GM21786 (cell line): ENCODE measurements at regions not wholly inside any gene's neighbourhood (a gene's known extent, or its start where the extent isn't known, plus 50 kb on each side); places are given as distances from the start of the nearest gene placed in this dataset.
"Not testable (repeated sequence)": the region's sequence is repeated elsewhere in the genome, so short reads cannot be mapped to it uniquely, and the experiment has no call there.

Experiments used
- ATAC-seq: cut with Tn5 transposase; IDR thresholded peaks from one replicate; pipeline ENCODE4 v1.9.1; 2021; ENCODE audit not compliant: unreplicated experiment

GRCh38 chr12:94817695-94818075 lies 167.3 kb upstream of the TMCC3 start:
- peak; percentile 41 for ATAC-seq

DNA sequence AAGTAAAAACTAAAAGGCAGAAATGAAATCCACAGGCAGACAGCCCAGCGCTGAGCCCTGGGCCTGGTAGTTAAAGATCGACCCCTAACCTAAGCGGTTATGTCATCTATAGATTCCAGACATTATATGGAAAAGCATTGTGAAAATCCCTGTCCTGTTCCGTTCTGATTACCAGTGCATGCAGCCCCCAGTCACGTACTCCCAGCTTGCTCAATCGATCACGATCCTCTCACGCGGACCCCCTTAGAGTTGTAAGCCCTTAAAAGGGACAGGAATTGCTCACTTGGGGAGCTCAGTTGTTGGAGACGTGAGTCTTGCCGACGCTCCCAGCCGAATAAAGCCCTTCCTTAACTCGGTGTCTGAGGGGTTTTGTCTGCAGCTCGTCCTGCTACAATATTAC lies 166.8 kb upstream of the TMCC3 start:
- not testable (repeated sequence) for ATAC-seq

GRCh38 chr12:94816746-94817145 lies 166.4 kb upstream of the TMCC3 start:
- ATAC-seq = not testable (repeated sequence)

- no peak for ATAC-seq
Measured at GRCh38 chr12:94815958-94816357, 165.6 kb upstream of the TMCC3 start.

DNA sequence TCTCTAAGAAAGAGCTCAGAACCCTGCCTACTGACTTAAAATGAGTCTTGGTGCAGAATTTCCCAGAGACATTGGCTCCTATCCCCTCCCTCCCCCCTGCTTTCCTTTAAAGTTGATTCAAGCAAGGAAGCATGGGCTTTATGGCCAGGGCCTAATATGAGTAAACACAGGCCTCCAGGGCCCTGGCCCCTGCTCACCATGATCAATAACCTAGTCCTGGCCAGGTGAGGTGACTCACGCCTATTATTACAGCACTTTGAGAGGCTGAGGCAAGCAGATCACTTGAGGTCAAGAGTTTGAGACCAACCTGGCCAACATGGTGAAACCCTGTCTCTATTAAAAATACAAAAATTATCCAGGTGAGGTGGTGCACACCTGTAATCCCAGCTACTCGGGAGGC lies 165.1 kb upstream of the TMCC3 start:
- ATAC-seq = no peak

DNA sequence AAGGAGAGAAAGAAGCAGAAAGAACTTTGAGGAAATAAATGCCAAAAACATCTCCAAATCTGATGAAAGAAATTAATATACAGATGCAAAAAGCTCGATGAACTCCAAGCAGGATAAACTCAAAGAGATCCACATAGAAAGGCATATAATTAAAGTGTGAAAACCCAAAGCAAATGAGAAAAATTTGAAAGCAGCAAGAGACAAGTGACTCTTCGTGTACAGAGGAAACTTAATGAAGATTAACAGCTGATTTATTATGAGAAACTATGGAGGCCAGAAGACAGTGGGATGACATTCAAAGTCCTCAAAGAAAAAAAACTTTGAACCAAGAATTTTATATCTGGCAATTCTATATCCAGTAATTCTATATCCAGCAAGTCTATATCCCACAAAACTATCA lies 163.0 kb upstream of the TMCC3 start:
- no peak for ATAC-seq

DNA sequence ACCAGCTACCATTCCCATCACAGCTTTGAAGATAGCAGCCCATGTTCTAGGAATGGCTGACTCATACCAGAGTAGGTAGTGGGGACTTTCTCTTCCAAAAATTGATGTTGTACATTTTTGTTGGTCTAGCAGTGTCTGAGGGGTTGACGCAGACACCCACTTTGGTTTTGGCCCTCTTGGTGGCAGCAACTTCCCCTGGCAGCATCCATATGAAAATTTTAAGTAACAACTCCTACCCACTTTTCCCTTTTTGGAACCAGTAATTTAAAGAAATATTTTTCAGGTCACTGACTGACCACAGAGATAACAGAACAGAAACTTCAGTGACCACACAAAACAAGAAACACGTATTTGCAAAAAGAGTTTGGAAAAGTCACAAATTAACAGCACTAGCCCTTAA lies 162.0 kb upstream of the TMCC3 start:
- peak; percentile 47 for ATAC-seq

- no peak for ATAC-seq
Measured at GRCh38 chr12:94811611-94812010, 161.3 kb upstream of the TMCC3 start.

DNA sequence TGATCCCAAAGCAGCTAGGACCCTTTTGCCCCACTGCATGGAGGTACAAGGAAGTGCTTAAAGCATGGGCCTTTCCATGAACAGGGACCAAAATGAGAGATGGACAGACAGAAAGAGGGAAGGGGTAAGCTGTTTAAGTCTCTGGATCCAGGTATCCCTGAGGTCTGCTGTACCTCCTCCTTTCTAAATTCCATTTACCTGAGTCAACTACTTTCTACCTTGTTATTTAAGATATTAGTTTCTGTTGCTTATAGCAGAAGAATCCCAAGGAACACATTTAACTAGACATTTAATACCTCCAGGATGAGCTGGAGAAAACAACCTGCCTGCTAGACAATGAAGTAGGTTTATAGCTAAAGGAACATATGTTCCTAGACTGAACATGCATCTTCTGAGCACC lies 157.6 kb upstream of the TMCC3 start:
- no peak for ATAC-seq

- ATAC-seq = no peak
Measured at GRCh38 chr12:94806617-94807016, 156.3 kb upstream of the TMCC3 start.

- ATAC-seq = no peak
Measured at GRCh38 chr12:94805749-94806529, 155.6 kb upstream of the TMCC3 start.

DNA sequence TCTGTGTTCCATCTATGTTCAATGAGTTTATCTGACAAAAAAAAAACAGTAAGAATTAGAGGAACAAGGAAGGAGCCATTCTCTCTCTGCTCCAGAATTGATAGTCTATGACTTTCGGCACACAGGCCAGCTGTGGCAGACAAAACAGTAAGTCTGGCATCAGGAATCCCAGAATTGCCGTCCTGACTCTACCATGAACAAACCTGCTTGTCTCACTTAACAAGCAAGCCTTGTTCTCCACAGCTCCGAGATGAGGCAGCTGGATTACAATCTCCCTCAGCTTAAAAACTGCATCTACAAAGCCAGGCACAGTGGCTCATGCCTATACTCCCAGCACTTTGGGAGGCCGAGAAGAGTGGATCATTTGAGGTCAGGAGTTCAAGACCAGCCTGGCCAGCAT lies 153.6 kb upstream of the TMCC3 start:
- no peak for ATAC-seq

- ATAC-seq = no peak
Measured at GRCh38 chr12:94802796-94803195, 152.4 kb upstream of the TMCC3 start.

DNA sequence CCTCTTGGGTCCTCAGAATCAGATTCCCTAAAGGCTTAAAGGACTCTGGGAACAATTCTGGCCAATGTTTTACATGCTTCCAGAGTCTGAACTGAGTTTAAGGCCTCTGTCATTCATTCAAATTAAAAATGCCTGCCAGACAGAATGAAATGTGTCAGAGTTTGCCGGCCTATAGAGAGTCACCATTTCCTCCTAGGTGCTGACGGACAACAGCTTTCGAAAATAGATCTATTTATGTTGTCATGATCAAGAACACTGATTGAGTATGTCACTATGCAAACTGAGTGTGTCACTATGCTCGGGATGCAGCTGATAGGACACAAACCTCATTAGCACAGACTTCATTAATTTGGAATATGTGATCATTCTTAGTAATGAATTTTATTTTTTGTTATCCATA lies 151.4 kb upstream of the TMCC3 start:
- no peak for ATAC-seq

DNA sequence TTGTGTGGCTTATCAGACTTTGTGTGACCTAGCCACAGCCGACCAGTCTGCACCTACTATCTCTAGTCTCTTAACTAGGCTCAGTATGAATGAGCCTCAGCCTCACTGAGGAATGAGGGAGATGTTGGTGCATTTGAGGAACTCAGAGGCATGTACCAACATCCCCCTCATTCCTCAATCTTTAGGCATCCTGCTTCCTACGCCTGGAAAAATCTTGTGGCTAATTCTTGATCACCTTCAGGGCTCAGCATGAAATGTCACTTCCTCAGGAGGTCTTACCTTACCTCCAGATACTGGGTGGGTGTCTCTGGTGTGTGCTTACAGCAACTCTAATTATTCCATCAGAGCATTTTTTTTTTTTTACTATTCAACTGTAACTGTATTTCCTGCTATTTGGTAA lies 148.8 kb upstream of the TMCC3 start:
- ATAC-seq = no peak

DNA sequence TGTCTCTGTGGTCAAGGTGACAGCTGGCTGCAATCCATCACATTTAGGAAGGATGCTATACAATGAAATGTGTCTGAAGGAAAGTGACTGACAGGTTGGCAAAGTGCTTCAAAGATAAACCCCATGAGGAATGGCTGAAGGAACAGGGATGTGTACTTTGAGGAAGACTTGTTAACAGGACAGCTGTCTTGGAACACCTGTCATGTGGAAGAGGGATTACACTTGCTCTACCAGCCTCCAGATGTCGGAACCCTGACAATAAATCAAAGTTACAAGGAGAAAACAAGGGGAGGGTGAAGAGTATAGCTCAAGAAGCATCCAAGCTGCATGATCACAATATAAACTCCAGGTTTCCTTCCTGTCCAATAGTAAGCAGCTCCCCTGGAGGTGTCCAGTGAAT lies 147.8 kb upstream of the TMCC3 start:
- ATAC-seq = no peak

DNA sequence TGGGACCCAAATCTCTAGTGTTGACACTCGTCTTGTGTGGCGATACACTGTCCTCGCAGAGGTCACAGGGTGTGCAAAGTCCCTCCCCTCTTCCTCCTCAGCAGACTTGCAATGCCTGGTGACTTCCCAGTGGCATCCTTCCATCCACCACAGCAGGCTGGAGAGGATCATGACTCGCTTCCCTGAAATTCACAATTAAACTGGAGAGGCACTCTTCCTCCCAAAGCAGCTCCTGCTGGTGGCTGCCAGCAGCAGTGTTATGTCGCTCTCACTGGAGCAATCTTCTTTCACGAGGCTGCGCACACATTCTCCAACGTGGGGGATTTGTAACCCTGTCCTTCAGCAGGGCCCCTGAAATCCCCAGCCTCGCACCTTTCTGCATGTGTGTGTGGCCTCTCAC lies 145.2 kb upstream of the TMCC3 start:
- ATAC-seq = no peak

DNA sequence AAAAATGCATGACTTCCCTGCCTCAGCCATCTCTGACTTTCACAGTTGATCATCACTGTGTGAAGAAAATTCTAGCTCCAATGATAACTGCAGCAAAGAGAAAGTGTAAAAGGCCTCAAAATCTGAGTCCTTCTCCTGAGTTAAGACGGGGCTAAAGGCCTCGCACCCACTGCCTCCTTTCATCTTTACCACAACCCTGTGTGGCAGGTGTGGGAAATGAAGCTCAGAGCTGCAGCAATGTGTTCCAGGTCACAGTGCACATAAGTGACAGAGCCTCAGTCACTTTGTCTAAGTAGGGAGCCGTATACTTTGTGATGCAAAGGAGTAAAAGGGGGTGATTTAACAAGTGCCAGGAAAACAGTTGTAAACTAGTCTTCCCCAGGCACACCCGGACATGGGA lies 144.7 kb upstream of the TMCC3 start:
- ATAC-seq = no peak

GRCh38 chr12:94793191-94793595 lies 142.8 kb upstream of the TMCC3 start:
- ATAC-seq = no peak

GRCh38 chr12:94792693-94793092 lies 142.3 kb upstream of the TMCC3 start:
- ATAC-seq = no peak

- no peak for ATAC-seq
Measured at GRCh38 chr12:94791933-94792332, 141.6 kb upstream of the TMCC3 start.

DNA sequence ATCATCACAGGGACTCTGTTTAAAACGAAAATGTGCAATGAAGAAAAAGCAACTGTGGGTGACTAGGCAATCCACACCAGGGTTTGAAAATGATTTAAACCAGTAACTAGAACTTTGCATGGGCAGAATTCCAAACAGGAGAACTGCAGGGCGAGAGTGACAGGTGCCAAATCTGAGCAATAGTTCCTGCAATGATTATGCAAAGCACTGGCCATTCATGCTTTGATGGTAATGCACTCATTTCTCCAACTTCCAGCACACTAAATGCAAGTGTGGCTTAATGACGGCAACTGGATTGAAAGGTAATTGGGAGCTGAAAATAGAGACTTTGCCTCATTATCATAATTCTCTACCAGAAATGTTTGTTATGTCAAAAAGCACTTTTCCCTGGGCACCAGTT lies 140.5 kb upstream of the TMCC3 start:
- ATAC-seq = no peak

GRCh38 chr12:94790370-94790769 lies 140.0 kb upstream of the TMCC3 start:
- ATAC-seq = no peak
